GM19455 (cell line): ENCODE measurements at regions not wholly inside any gene's neighbourhood (a gene's known extent, or its start where the extent isn't known, plus 50 kb on each side); places are given as distances from the start of the nearest gene placed in this dataset.

Source experiments
- ATAC-seq: cut with Tn5 transposase; IDR thresholded peaks from one replicate; pipeline ENCODE4 v1.9.1; 2021; ENCODE audit not compliant: unreplicated experiment

- no peak for ATAC-seq
Observed at GRCh38 chr18:47602273-47602897, 328.1 kb downstream of the SMAD2 start.

GRCh38 chr18:47601581-47602272, 328.7 kb downstream of the SMAD2 start:
- ATAC-seq = no peak

- no peak for ATAC-seq
Observed at GRCh38 chr18:47595831-47596501, 334.5 kb downstream of the SMAD2 start.

- ATAC-seq = no peak
Observed at GRCh38 chr18:47594621-47595086, 335.8 kb downstream of the SMAD2 start.

- ATAC-seq = no peak
Observed at GRCh38 chr18:47593744-47594472, 336.6 kb downstream of the SMAD2 start.

GRCh38 chr18:47591429-47591828, 339.0 kb downstream of the SMAD2 start:
- no peak for ATAC-seq

GRCh38 chr18:47587587-47587986, 336.1 kb upstream of the SKOR2 start:
- ATAC-seq = no peak

- no peak for ATAC-seq
Observed at GRCh38 chr18:47586418-47587070, 335.1 kb upstream of the SKOR2 start.

GRCh38 chr18:47585914-47586313, 334.5 kb upstream of the SKOR2 start:
- ATAC-seq = no peak

GRCh38 chr18:47585136-47585535, 333.7 kb upstream of the SKOR2 start:
- no peak for ATAC-seq

GRCh38 chr18:47582093-47582492, 330.6 kb upstream of the SKOR2 start:
- ATAC-seq = no peak

- no peak for ATAC-seq
Observed at GRCh38 chr18:47577520-47577919, 326.1 kb upstream of the SKOR2 start.

- ATAC-seq = no peak
Observed at GRCh38 chr18:47574966-47575365, 323.5 kb upstream of the SKOR2 start.

- no peak for ATAC-seq
Observed at GRCh38 chr18:47571957-47572356, 320.5 kb upstream of the SKOR2 start.

GRCh38 chr18:47566809-47567208, 315.3 kb upstream of the SKOR2 start:
- no peak for ATAC-seq

GRCh38 chr18:47560723-47561715, 309.6 kb upstream of the SKOR2 start:
- ATAC-seq = no peak

GRCh38 chr18:47558110-47558750, 306.8 kb upstream of the SKOR2 start:
- no peak for ATAC-seq

GRCh38 chr18:47557160-47557559, 305.7 kb upstream of the SKOR2 start:
- no peak for ATAC-seq

- no peak for ATAC-seq
Observed at GRCh38 chr18:47552783-47553182, 301.3 kb upstream of the SKOR2 start.
